ENCODE measurements at regions not wholly inside any gene's neighbourhood (a gene's known extent, or its start where the extent isn't known, plus 50 kb on each side); places are given as distances from the start of the nearest gene placed in this dataset.

- H3K4me2 ChIP-seq (ENCODE audit: low read length): no peak overlapping the region
- no peak overlapping the region for H3K4ac ChIP-seq (ENCODE audit: low read depth, low read length)
- H3K27ac ChIP-seq (ENCODE audit: low read depth, low read length): no peak overlapping the region
These were observed 57.7 kb upstream of the DLK1 start for GRCh38 chr14:100669011-100669412.

GRCh38 chr14:100669468-100669867 lies 57.2 kb upstream of the DLK1 start:
- Histone ChIP-seq H4K12ac (ENCODE audit: low read depth, low read length) (no peak overlapping the region), H3K4me2 (ENCODE audit: low read length) (no peak overlapping the region), H3K27ac (ENCODE audit: low read depth, low read length) (no peak overlapping the region), H3K14ac (ENCODE audit: low read length) (no peak overlapping the region), H4K8ac (ENCODE audit: low read depth, low read length) (no peak overlapping the region), H2AK5ac (ENCODE audit: low read length) (no peak overlapping the region), H3K4me1 (ENCODE audit: control insufficient read depth in 1 of 2, insufficient read depth in 2 of 2, low read length in 2 of 2) (peaks cover 2 to 4% of the 10 kb centered on the region in 2 experiments), H3K79me1 (ENCODE audit: low read length) (no peaks in the 10 kb centered on the region), H3K27me3 (ENCODE audit: insufficient read depth, low read length) (peaks cover 3% of the 10 kb centered on the region), H3K36me3 (ENCODE audit: control insufficient read depth in 1 of 2, insufficient read depth in 2 of 2, low read length in 2 of 2) (no peaks in the 10 kb centered on the region), H2BK120ac (ENCODE audit: insufficient read depth, low read length, poor library complexity) (no peak overlapping the region), H3K18ac (ENCODE audit: low read length) (no peak overlapping the region), H3K9ac (ENCODE audit: low read length) (no peak overlapping the region), H2AFZ (ENCODE audit: insufficient read depth, low read length, poor library complexity) (no peak overlapping the region), H3K4me3 (ENCODE audit: low read depth, low read length) (no peak overlapping the region), H4K91ac (ENCODE audit: low read depth, low read length) (no peak overlapping the region), H2BK12ac (ENCODE audit: low read length) (no peak overlapping the region), H3K9me3 (ENCODE audit: insufficient read depth, low read depth, low read length) (no peaks in the 10 kb centered on the region), H3K4ac (ENCODE audit: low read depth, low read length) (no peak overlapping the region), H3K79me2 (ENCODE audit: control insufficient read depth, insufficient read depth, low read length, poor library complexity) (no peaks in the 10 kb centered on the region), H2BK5ac (ENCODE audit: low read depth, low read length, poor library complexity) (no peak overlapping the region), H3K23ac (ENCODE audit: low read length) (no peak overlapping the region)
- DNase-seq: no peak
- WGBS (ENCODE audit: extremely low coverage, insufficient coverage, insufficient read length): no CpG with 5 or more reads among the region's 13 CpGs

More at GRCh38 chr14:100669011-100669412, 57.7 kb upstream of the DLK1 start:
- WGBS (ENCODE audit: extremely low coverage, insufficient coverage, insufficient read length): no CpG with 5 or more reads among the region's 9 CpGs
- Histone ChIP-seq H3K36me3 (ENCODE audit: control insufficient read depth in 1 of 2, insufficient read depth in 2 of 2, low read length in 2 of 2) (no peaks in the 10 kb centered on the region), H3K79me2 (ENCODE audit: control insufficient read depth, insufficient read depth, low read length, poor library complexity) (no peaks in the 10 kb centered on the region), H3K23ac (ENCODE audit: low read length) (no peak overlapping the region), H2BK5ac (ENCODE audit: low read depth, low read length, poor library complexity) (no peak overlapping the region), H2BK120ac (ENCODE audit: insufficient read depth, low read length, poor library complexity) (no peak overlapping the region), H3K79me1 (ENCODE audit: low read length) (no peaks in the 10 kb centered on the region), H2AK5ac (ENCODE audit: low read length) (no peak overlapping the region), H4K91ac (ENCODE audit: low read depth, low read length) (no peak overlapping the region), H3K4me1 (ENCODE audit: control insufficient read depth in 1 of 2, insufficient read depth in 2 of 2, low read length in 2 of 2) (peaks cover 2 to 4% of the 10 kb centered on the region in 2 experiments), H4K12ac (ENCODE audit: low read depth, low read length) (no peak overlapping the region), H3K4me3 (ENCODE audit: low read depth, low read length) (no peak overlapping the region), H3K18ac (ENCODE audit: low read length) (no peak overlapping the region), H3K27me3 (ENCODE audit: insufficient read depth, low read length) (peaks cover 3% of the 10 kb centered on the region), H3K14ac (ENCODE audit: low read length) (no peak overlapping the region), H2AFZ (ENCODE audit: insufficient read depth, low read length, poor library complexity) (no peak overlapping the region), H3K9me3 (ENCODE audit: insufficient read depth, low read depth, low read length) (no peaks in the 10 kb centered on the region), H3K9ac (ENCODE audit: low read length) (no peak overlapping the region), H2BK12ac (ENCODE audit: low read length) (no peak overlapping the region), H4K8ac (ENCODE audit: low read depth, low read length) (no peak overlapping the region)
- DNase-seq: no peak

DNA sequence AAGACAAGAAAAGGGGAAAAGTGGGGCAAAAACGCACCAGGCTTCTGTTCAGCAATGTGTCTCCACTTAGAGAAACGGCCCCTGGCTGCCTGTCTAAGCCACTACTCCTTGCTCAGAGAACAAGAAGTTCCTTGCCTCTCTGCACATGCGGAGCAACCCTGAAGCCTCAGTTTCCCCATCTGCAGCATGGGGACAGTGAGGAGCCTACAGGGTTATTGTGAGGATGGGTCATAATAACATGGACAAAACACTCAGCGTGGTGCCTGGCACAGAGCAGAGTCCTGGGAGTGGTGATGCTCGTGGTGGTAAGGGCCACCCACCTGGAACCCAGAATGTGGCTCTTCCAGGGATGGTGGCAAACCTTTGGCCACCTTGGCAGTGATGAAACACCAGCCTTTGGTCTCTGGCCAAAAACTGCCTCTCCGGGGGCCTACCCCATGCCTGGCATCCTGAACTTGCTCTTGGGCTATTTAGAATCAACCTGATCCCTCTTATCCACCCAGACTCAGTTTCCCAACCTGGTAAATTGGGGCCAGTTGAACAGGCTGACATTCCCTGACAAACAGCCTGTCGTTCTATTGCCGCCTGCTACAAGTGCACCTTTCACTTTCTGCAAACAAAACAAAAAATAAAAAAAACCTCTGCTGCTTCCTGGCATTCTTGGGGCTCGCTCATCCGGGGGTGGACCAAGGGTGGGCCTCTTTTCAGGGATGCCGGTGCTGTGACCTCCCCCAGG lies 56.5 kb upstream of the DLK1 start:
- no peak for DNase-seq
- H2BK12ac ChIP-seq (ENCODE audit: low read length): no peak overlapping the region
- H2AK5ac ChIP-seq (ENCODE audit: low read length): no peak overlapping the region

GRCh38 chr14:100670753-100671049 lies 56.0 kb upstream of the DLK1 start:
- Histone ChIP-seq H4K91ac (ENCODE audit: low read depth, low read length) (no peak overlapping the region), H3K4me3 (ENCODE audit: low read depth, low read length) (no peak overlapping the region), H2BK5ac (ENCODE audit: low read depth, low read length, poor library complexity) (no peak overlapping the region), H3K4ac (ENCODE audit: low read depth, low read length) (no peak overlapping the region), H3K9me3 (ENCODE audit: insufficient read depth, low read depth, low read length) (no peaks in the 10 kb centered on the region), H2BK120ac (ENCODE audit: insufficient read depth, low read length, poor library complexity) (no peak overlapping the region), H3K23ac (ENCODE audit: low read length) (no peak overlapping the region), H3K18ac (ENCODE audit: low read length) (no peak overlapping the region), H2AK5ac (ENCODE audit: low read length) (no peak overlapping the region), H3K27ac (ENCODE audit: low read depth, low read length) (no peak overlapping the region), H4K8ac (ENCODE audit: low read depth, low read length) (no peak overlapping the region), H3K4me2 (ENCODE audit: low read length) (no peak overlapping the region), H3K9ac (ENCODE audit: low read length) (no peak overlapping the region), H2BK12ac (ENCODE audit: low read length) (no peak overlapping the region), H3K79me1 (ENCODE audit: low read length) (no peaks in the 10 kb centered on the region), H3K14ac (ENCODE audit: low read length) (no peak overlapping the region), H4K12ac (ENCODE audit: low read depth, low read length) (no peak overlapping the region), H3K4me1 (ENCODE audit: control insufficient read depth in 1 of 2, insufficient read depth in 2 of 2, low read length in 2 of 2) (peaks cover 2 to 4% of the 10 kb centered on the region in 2 experiments), H3K79me2 (ENCODE audit: control insufficient read depth, insufficient read depth, low read length, poor library complexity) (no peaks in the 10 kb centered on the region), H3K27me3 (ENCODE audit: insufficient read depth, low read length) (peaks cover 3% of the 10 kb centered on the region), H3K36me3 (ENCODE audit: control insufficient read depth in 1 of 2, insufficient read depth in 2 of 2, low read length in 2 of 2) (no peaks in the 10 kb centered on the region), H2AFZ (ENCODE audit: insufficient read depth, low read length, poor library complexity) (no peak overlapping the region)
- no CpG with 5 or more reads among the region's 7 CpGs for WGBS (ENCODE audit: extremely low coverage, insufficient coverage, insufficient read length)
- DNase-seq: no peak

More for the DNA sequence above, 56.5 kb upstream of the DLK1 start:
- Histone ChIP-seq H3K23ac (ENCODE audit: low read length) (no peak overlapping the region), H3K4me1 (ENCODE audit: control insufficient read depth in 1 of 2, insufficient read depth in 2 of 2, low read length in 2 of 2) (peaks cover 2 to 4% of the 10 kb centered on the region in 2 experiments), H2BK120ac (ENCODE audit: insufficient read depth, low read length, poor library complexity) (no peak overlapping the region), H3K4ac (ENCODE audit: low read depth, low read length) (no peak overlapping the region), H4K91ac (ENCODE audit: low read depth, low read length) (no peak overlapping the region), H3K4me3 (ENCODE audit: low read depth, low read length) (no peak overlapping the region), H3K14ac (ENCODE audit: low read length) (no peak overlapping the region), H3K27ac (ENCODE audit: low read depth, low read length) (no peak overlapping the region), H3K27me3 (ENCODE audit: insufficient read depth, low read length) (peaks cover 3% of the 10 kb centered on the region), H4K12ac (ENCODE audit: low read depth, low read length) (no peak overlapping the region), H3K9me3 (ENCODE audit: insufficient read depth, low read depth, low read length) (no peaks in the 10 kb centered on the region), H2BK5ac (ENCODE audit: low read depth, low read length, poor library complexity) (no peak overlapping the region), H3K9ac (ENCODE audit: low read length) (no peak overlapping the region), H3K18ac (ENCODE audit: low read length) (no peak overlapping the region), H3K79me1 (ENCODE audit: low read length) (no peaks in the 10 kb centered on the region), H4K8ac (ENCODE audit: low read depth, low read length) (no peak overlapping the region), H3K36me3 (ENCODE audit: control insufficient read depth in 1 of 2, insufficient read depth in 2 of 2, low read length in 2 of 2) (no peaks in the 10 kb centered on the region), H2AFZ (ENCODE audit: insufficient read depth, low read length, poor library complexity) (no peak overlapping the region), H3K79me2 (ENCODE audit: control insufficient read depth, insufficient read depth, low read length, poor library complexity) (no peaks in the 10 kb centered on the region), H3K4me2 (ENCODE audit: low read length) (no peak overlapping the region)
- no CpG with 5 or more reads among the region's 11 CpGs for WGBS (ENCODE audit: extremely low coverage, insufficient coverage, insufficient read length)

Data from trophoblast cell (in vitro differentiated cells and primary cell).